Hematopoietic multipotent progenitor cell treated with erythropoietin and hydrocortisone succinate and interleukin-3 and kit ligand, for 17 days (in vitro differentiated cells): ENCODE measurements at regions not wholly inside any gene's neighbourhood (a gene's known extent, or its start where the extent isn't known, plus 50 kb on each side); places are given as distances from the start of the nearest gene placed in this dataset.

Experiments used
- DNase-seq: peaks from one replicate; pipeline ENCODE4 v3.0.0-alpha.2; 2015; ENCODE audit warnings: low spot score

GRCh38 chr10:3427347-3427746, 254.8 kb upstream of the PITRM1 start:
- DNase-seq: no peak

GRCh38 chr10:3426190-3426845, 253.7 kb upstream of the PITRM1 start:
- no peak for DNase-seq

- DNase-seq: no peak
These were observed 253.1 kb upstream of the PITRM1 start for GRCh38 chr10:3425716-3426115.

GRCh38 chr10:3425261-3425660, 252.7 kb upstream of the PITRM1 start:
- DNase-seq: no peak

GRCh38 chr10:3424111-3424851, 251.7 kb upstream of the PITRM1 start:
- DNase-seq: no peak

- DNase-seq: no peak
These were observed 250.8 kb upstream of the PITRM1 start for GRCh38 chr10:3423384-3423783.

GRCh38 chr10:3422282-3422681, 249.7 kb upstream of the PITRM1 start:
- no peak for DNase-seq

GRCh38 chr10:3421537-3422257, 249.1 kb upstream of the PITRM1 start:
- DNase-seq: no peak

GRCh38 chr10:3420527-3421469, 248.2 kb upstream of the PITRM1 start:
- DNase-seq: no peak

- no peak for DNase-seq
These were observed 247.3 kb upstream of the PITRM1 start for GRCh38 chr10:3419719-3420495.

- DNase-seq: no peak
These were observed 246.3 kb upstream of the PITRM1 start for GRCh38 chr10:3418926-3419325.

GRCh38 chr10:3418041-3418754, 245.6 kb upstream of the PITRM1 start:
- no peak for DNase-seq

GRCh38 chr10:3417096-3417495, 244.5 kb upstream of the PITRM1 start:
- DNase-seq: no peak

GRCh38 chr10:3415878-3416605, 243.5 kb upstream of the PITRM1 start:
- DNase-seq: no peak

- DNase-seq: no peak
These were observed 242.6 kb upstream of the PITRM1 start for GRCh38 chr10:3415038-3415736.

GRCh38 chr10:3414667-3415023, 242.1 kb upstream of the PITRM1 start:
- no peak for DNase-seq

- DNase-seq: no peak
These were observed 241.5 kb upstream of the PITRM1 start for GRCh38 chr10:3413937-3414666.

- no peak for DNase-seq
These were observed 240.1 kb upstream of the PITRM1 start for GRCh38 chr10:3412646-3413045.
